CD4-positive, alpha-beta memory T cell (primary cell): ENCODE measurements at regions not wholly inside any gene's neighbourhood (a gene's known extent, or its start where the extent isn't known, plus 50 kb on each side); places are given as distances from the start of the nearest gene placed in this dataset.

ENCODE experiments used
- CTCF ChIA-PET: fragments of 350-600 bp; sonication (Branson Sonifier 250); formaldehyde crosslinking; loops from one replicate; lab custom pipeline; 2021; ENCODE audit warnings: inconsistent platforms; ENCODE audit not compliant: partially characterized antibody; lab: Charles Lee
- POLR2A ChIA-PET: fragments of 350-600 bp; sonication (Branson Sonifier 250); formaldehyde crosslinking; loops from one replicate; lab custom pipeline; 2021; ENCODE audit not compliant: partially characterized antibody; lab: Charles Lee
- DNase-seq, 5 donors: peaks; one replicate each; pipeline versions ENCODE4 v3.0.0 to v3.0.0-alpha.2; 2020 to 2022; ENCODE audit warnings: mixed read lengths in 1 of 5
- H3K27ac ChIP-seq: one replicate; pipeline ENCODE4 v1.7.0; 2013; ENCODE audit warnings: low read depth, low read length
- H3K27me3 ChIP-seq: 2 replicates; pipeline ENCODE4 v1.7.0; 2013; ENCODE audit warnings: mild to moderate bottlenecking, low read length, moderate library complexity; ENCODE audit not compliant: insufficient read depth
- H3K36me3 ChIP-seq: 2 replicates; pipeline ENCODE4 v1.7.0; 2013; ENCODE audit warnings: mild to moderate bottlenecking, low read length, moderate library complexity; ENCODE audit not compliant: insufficient read depth
- H3K4me1 ChIP-seq: 2 replicates; pipeline ENCODE4 v1.7.0; 2013; ENCODE audit warnings: mild to moderate bottlenecking, low read length, moderate library complexity; ENCODE audit not compliant: insufficient read depth
- H3K4me3 ChIP-seq, 2 donors: one replicate each; pipeline ENCODE4 v1.7.0; 2013; ENCODE audit warnings: low read length in 2 of 2, mild to moderate bottlenecking in 1 of 2
- H3K9me3 ChIP-seq, 2 donors: one replicate each; pipeline ENCODE4 v1.7.0; 2013; ENCODE audit warnings: low read length in 2 of 2, control low read depth in 1 of 2; ENCODE audit not compliant: control insufficient read depth in 1 of 2
- H3K27ac Mint-ChIP-seq, 7 donors: one replicate each; pipeline ENCODE4 v1.8.0; 2020 to 2021; ENCODE audit warnings: mixed read lengths in 7 of 7, mild to moderate bottlenecking in 6 of 7, inconsistent platforms in 3 of 7, moderate library complexity in 3 of 7
- H3K27me3 Mint-ChIP-seq, 2 donors: one replicate each; pipeline ENCODE4 v1.8.0; 2020 to 2021; ENCODE audit warnings: mixed read lengths in 2 of 2
- H3K36me3 Mint-ChIP-seq, 2 donors: one replicate each; pipeline ENCODE4 v1.8.0; 2020 to 2021; ENCODE audit warnings: mixed read lengths in 2 of 2, inconsistent platforms in 1 of 2, mild to moderate bottlenecking in 1 of 2
- H3K4me1 Mint-ChIP-seq, 4 donors: one replicate each; pipeline ENCODE4 v1.8.0; 2020 to 2021; ENCODE audit warnings: mixed read lengths in 4 of 4, mild to moderate bottlenecking in 1 of 4
- H3K4me3 Mint-ChIP-seq, 8 donors: one replicate each; pipeline ENCODE4 v1.8.0; 2020 to 2021; ENCODE audit warnings: mixed read lengths in 8 of 8, mild to moderate bottlenecking in 7 of 8, moderate library complexity in 6 of 8, inconsistent platforms in 3 of 8
- H3K9me3 Mint-ChIP-seq, 8 donors: one replicate each; pipeline ENCODE4 v1.8.0; 2020 to 2021; ENCODE audit warnings: mixed read lengths in 8 of 8, mild to moderate bottlenecking in 5 of 8, inconsistent platforms in 3 of 8, moderate library complexity in 1 of 8
- intact Hi-C: fragments of 100-400 bp; cut with micrococcal nuclease; formaldehyde crosslinking; loops from one replicate; pipeline ENCODE4 v1.15.1; 2023

DNA sequence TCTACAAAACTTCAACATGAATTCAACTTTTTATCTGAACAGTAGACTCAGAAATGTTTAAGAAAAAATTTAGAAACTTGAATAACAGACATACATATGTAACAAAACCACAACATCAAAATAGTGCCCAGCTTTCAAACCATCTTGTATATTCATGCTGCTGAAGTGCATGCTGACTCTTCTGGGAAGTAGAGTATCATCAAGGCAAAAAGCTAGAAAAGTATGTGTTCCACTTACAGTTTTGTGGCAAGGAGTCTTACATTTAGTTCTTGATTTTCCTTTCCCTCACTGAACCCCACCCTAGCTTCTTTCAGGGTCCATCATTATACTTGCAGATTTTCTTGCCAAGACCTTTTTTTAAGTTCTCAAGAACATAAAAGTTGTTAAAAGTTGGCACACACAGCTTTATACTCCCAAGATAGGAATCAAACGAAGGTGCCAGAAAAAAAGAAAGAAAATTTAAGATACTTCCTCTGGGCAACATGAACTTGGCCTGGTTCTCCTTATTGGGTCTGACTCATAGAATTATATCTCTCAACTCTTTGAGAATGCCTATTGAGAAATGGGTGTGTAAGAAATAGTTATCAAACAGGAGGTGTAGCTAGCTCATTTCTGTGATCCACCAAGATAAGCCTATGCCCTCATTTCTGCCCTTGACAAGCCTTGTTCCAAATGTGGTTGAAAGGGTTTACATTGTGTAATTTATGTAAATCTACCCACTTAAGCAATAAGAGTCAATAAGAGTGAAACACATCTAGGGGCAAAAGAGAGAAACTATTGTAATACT is 667.6 kb upstream of the ACVR2A start:
- no peak overlapping the region for H3K4me3 Mint-ChIP-seq
- H3K9me3 ChIP-seq: no peaks in the 10 kb centered on the region
- H3K27ac Mint-ChIP-seq: no peak overlapping the region
- no peaks in the 10 kb centered on the region for H3K27me3 Mint-ChIP-seq
- DNase-seq: no peak
- POLR2A ChIA-PET: interaction anchor here (0.6 kb wide), 1 partner anchor 1501 kb away, joined by 3 read pairs; no protein-coding TSS in a partner anchor
- peaks cover 0 to 1% of the 10 kb centered on the region in 2 donors for H3K36me3 Mint-ChIP-seq
- H3K36me3 ChIP-seq: no peaks in the 10 kb centered on the region
- H3K4me1 Mint-ChIP-seq: peaks cover 14 to 23% (median 20%) of the 10 kb centered on the region in 4 donors
- peaks cover 0 to 11% (median under 1%) of the 10 kb centered on the region in 8 donors for H3K9me3 Mint-ChIP-seq
- H3K27me3 ChIP-seq: no peaks in the 10 kb centered on the region
- H3K27ac ChIP-seq: no peak overlapping the region
- CTCF ChIA-PET: no interaction called here
- intact Hi-C loops: no loop called here
- H3K4me1 ChIP-seq: peaks cover 17% of the 10 kb centered on the region
- no peak overlapping the region for H3K4me3 ChIP-seq

DNA sequence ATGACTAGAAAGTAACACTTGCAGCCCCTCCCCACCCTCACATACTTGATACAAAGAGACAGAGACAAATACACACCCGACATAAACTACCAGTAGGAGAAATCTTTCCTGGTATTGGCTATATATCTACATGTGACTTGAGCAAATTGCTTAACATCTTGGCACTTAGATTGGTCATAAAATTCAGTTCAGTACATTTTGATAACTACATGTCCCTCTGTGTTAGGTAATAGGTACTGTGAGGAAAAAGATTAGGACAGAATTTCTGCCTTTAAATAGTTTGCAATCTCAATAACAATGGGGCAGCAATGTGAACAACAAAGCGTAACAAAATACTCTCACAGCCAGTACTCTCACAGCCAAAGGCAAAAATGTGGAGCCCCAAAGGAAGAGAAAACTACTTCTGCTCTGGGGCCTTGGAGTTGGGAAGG is 670.0 kb upstream of the ACVR2A start:
- H3K9me3 ChIP-seq: no peaks in the 10 kb centered on the region
- CTCF ChIA-PET: no interaction called here
- Mint-ChIP-seq H3K27me3 (no peaks in the 10 kb centered on the region), H3K36me3 (no peaks in the 10 kb centered on the region), H3K4me1 (peaks cover 1 to 9% (median 4%) of the 10 kb centered on the region in 4 donors), H3K9me3 (peaks cover 0 to 4% (median 0%) of the 10 kb centered on the region in 8 donors), H3K4me3 (no peak overlapping the region), H3K27ac (no peak overlapping the region)
- no peaks in the 10 kb centered on the region for H3K27me3 ChIP-seq
- intact Hi-C loops: no loop called here
- no peak for DNase-seq
- POLR2A ChIA-PET: no interaction called here
- no peak overlapping the region for H3K4me3 ChIP-seq
- no peaks in the 10 kb centered on the region for H3K4me1 ChIP-seq
- H3K36me3 ChIP-seq: no peaks in the 10 kb centered on the region
- H3K27ac ChIP-seq: no peak overlapping the region

DNA sequence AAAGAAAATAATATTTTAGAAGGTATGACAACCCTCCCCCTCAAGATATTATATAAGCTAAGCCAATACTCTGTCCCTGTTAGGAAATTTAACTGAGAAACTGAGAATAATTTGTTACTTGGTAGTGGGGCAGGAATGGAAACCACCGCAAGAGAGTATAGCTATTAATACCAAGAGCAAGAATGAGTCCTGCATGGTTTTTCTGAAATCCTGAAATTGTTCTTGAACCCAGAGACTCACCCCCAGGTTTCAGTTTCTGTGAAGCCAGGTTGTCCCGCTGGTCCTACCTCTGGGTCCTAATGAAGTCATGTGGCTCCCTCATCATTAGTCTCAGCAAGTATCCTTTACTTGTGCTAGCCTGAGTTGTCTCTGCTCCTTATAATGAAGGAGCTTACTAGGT is 671.0 kb upstream of the ACVR2A start:
- Histone ChIP-seq H3K27ac (no peak overlapping the region), H3K27me3 (no peaks in the 10 kb centered on the region), H3K4me1 (no peaks in the 10 kb centered on the region), H3K4me3 (no peak overlapping the region), H3K9me3 (no peaks in the 10 kb centered on the region), H3K36me3 (no peaks in the 10 kb centered on the region)
- Mint-ChIP-seq H3K9me3 (peaks cover 0 to 4% (median 0%) of the 10 kb centered on the region in 8 donors), H3K4me3 (no peak overlapping the region), H3K4me1 (peaks cover 1 to 9% (median 4%) of the 10 kb centered on the region in 4 donors), H3K36me3 (no peaks in the 10 kb centered on the region), H3K27ac (no peak overlapping the region), H3K27me3 (no peaks in the 10 kb centered on the region)
- ChIA-PET POLR2A (no interaction called here), CTCF (no interaction called here)
- intact Hi-C loops: no loop called here
- no peak for DNase-seq

DNA sequence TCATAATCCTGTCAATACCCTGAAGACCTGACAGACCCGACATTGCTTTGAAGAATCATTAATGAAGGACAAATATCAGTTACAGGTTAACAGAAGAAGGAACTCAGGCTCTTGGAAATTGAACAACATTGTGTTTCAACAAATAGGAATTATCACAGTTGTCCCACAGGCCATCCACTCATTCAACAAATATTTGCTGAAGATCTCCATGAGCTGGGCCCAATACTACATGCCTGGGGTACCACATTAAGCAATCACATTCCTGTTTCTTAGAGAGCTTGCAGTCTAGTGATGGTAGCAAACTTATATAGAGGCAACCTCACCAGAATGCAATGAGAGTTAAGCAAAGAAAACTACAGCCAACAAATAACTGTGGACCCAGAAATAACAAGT is 671.6 kb upstream of the ACVR2A start:
- H3K9me3 ChIP-seq: no peaks in the 10 kb centered on the region
- Mint-ChIP-seq H3K27me3 (peaks cover 0 to 1% of the 10 kb centered on the region in 2 donors), H3K27ac (no peak overlapping the region), H3K4me3 (no peak overlapping the region), H3K4me1 (peaks cover 1 to 9% (median 4%) of the 10 kb centered on the region in 4 donors), H3K36me3 (no peaks in the 10 kb centered on the region), H3K9me3 (peaks cover 0 to 4% (median 0%) of the 10 kb centered on the region in 8 donors)
- no peak overlapping the region for H3K4me3 ChIP-seq
- ChIA-PET POLR2A (no interaction called here), CTCF (no interaction called here)
- no peak overlapping the region for H3K27ac ChIP-seq
- no peaks in the 10 kb centered on the region for H3K27me3 ChIP-seq
- H3K4me1 ChIP-seq: no peaks in the 10 kb centered on the region
- intact Hi-C loops: no loop called here
- H3K36me3 ChIP-seq: no peaks in the 10 kb centered on the region
- DNase-seq: no peak

DNA sequence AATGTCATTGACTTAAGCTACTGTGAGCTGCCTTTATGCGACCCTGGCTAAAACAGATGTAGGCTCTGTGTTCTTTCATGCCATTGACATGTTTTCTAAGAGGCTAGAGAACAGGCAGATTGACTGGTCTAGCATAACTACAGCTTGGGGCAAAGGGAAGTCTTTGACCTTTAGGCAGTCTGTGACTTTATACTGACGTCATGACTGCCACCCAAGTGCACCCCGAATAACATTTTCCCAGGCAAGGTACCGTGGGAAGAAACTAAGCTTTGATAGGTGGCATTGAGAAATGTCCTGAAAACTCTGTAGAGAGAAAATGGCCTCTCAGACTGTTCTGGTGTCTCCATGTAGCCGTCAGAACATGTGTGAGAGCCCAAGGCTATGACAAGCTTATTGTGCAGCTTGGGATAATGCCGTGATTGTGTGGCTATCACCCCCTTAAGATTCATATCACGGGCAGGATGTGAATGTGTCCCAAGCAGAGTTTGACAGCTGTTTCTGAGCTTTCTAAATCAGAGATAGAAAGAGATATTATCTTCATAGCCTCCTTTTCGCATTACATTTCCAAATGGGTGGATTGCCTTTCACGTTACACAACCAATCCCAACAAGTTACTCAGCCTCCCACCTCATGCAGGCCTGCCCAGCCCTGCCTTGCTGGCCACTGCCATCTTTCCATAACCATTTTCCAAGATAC is 672.2 kb upstream of the ACVR2A start:
- no peak for DNase-seq

DNA sequence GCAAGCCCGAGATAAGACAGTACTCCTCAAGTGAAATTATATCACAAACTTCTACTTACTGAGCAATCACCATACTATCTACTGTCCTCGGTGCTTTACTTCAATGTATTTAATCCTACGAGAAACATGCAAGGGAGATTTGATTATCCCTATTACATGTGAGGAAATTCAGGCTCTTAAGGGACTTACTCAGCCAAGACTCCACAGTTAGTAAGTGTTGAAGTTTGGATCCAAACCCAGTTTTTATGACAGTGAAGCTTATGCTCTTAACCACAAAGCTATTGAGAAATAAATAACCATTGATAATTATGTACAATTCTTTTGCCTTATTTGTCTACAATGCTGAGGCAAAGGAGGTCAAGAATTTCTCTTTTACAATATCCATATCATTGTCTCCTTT is 672.9 kb upstream of the ACVR2A start:
- no peaks in the 10 kb centered on the region for H3K9me3 ChIP-seq
- DNase-seq: no peak
- Mint-ChIP-seq H3K4me3 (no peak overlapping the region), H3K4me1 (peaks cover under 1 to 4% (median 3%) of the 10 kb centered on the region in 4 donors), H3K27me3 (peaks cover 0 to 1% of the 10 kb centered on the region in 2 donors), H3K27ac (no peak overlapping the region), H3K36me3 (no peaks in the 10 kb centered on the region), H3K9me3 (peaks cover 0 to 4% (median 0%) of the 10 kb centered on the region in 8 donors)
- ChIA-PET POLR2A (no interaction called here), CTCF (no interaction called here)
- no peaks in the 10 kb centered on the region for H3K4me1 ChIP-seq
- H3K27ac ChIP-seq: no peak overlapping the region
- intact Hi-C loops: no loop called here
- no peaks in the 10 kb centered on the region for H3K36me3 ChIP-seq
- H3K27me3 ChIP-seq: no peaks in the 10 kb centered on the region
- H3K4me3 ChIP-seq: no peak overlapping the region

More for the DNA sequence above, 672.2 kb upstream of the ACVR2A start:
- peaks cover 0 to 1% of the 10 kb centered on the region in 2 donors for H3K27me3 Mint-ChIP-seq
- no peaks in the 10 kb centered on the region for H3K9me3 ChIP-seq
- intact Hi-C loops: no loop called here
- H3K27ac ChIP-seq: no peak overlapping the region
- H3K4me3 Mint-ChIP-seq: no peak overlapping the region
- H3K4me1 ChIP-seq: no peaks in the 10 kb centered on the region
- no peaks in the 10 kb centered on the region for H3K36me3 ChIP-seq
- peaks cover 1 to 9% (median 4%) of the 10 kb centered on the region in 4 donors for H3K4me1 Mint-ChIP-seq
- no peaks in the 10 kb centered on the region for H3K36me3 Mint-ChIP-seq
- peaks cover 0 to 4% (median 0%) of the 10 kb centered on the region in 8 donors for H3K9me3 Mint-ChIP-seq
- POLR2A ChIA-PET: no interaction called here
- H3K4me3 ChIP-seq: no peak overlapping the region
- CTCF ChIA-PET: no interaction called here
- no peaks in the 10 kb centered on the region for H3K27me3 ChIP-seq
- H3K27ac Mint-ChIP-seq: no peak overlapping the region

DNA sequence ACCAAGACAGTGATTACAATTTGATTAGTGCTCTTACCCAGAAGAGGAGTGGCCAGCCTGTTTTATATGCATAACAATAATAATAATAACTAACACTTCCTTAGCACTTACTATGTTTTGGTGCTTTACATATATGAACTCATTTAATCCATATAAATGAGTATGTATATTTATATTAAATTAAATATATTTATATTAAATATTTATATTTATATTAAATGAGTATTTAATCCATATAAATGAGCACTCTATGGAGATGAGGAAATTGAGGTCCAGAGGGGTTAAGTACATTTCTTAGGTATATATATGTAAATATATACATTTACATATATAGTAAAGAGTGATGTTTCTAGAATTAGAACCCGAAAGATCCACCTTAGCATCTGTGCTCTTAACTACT is 673.9 kb upstream of the ACVR2A start:
- intact Hi-C loops: no loop called here
- H3K9me3 Mint-ChIP-seq: peaks cover 0 to 4% (median 0%) of the 10 kb centered on the region in 8 donors
- no peak for DNase-seq
- H3K27ac Mint-ChIP-seq: no peak overlapping the region
- ChIA-PET POLR2A (no interaction called here), CTCF (no interaction called here)
- Histone ChIP-seq H3K4me1 (no peaks in the 10 kb centered on the region), H3K27ac (no peak overlapping the region), H3K9me3 (no peaks in the 10 kb centered on the region), H3K36me3 (no peaks in the 10 kb centered on the region), H3K4me3 (no peak overlapping the region), H3K27me3 (no peaks in the 10 kb centered on the region)
- H3K4me3 Mint-ChIP-seq: no peak overlapping the region
- H3K27me3 Mint-ChIP-seq: peaks cover 0 to 1% of the 10 kb centered on the region in 2 donors
- peaks cover 0 to 2% (median 2%) of the 10 kb centered on the region in 4 donors for H3K4me1 Mint-ChIP-seq
- no peaks in the 10 kb centered on the region for H3K36me3 Mint-ChIP-seq
